Type B pancreatic cell (in vitro differentiated cells): ENCODE measurements at regions not wholly inside any gene's neighbourhood (a gene's known extent, or its start where the extent isn't known, plus 50 kb on each side); places are given as distances from the start of the nearest gene placed in this dataset.

Experiments used
- DNase-seq: peaks from one replicate; pipeline ENCODE4 v3.0.0; 2021; ENCODE audit warnings: mixed read lengths; ENCODE audit not compliant: unreplicated experiment; ENCODE audit errors: extremely low spot score
- H3K27ac Mint-ChIP-seq: 2 replicates; pipeline ENCODE4 v1.8.0; 2021; ENCODE audit warnings: mild to moderate bottlenecking, mixed read lengths
- H3K27me3 Mint-ChIP-seq: 2 replicates; pipeline ENCODE4 v1.8.0; 2021; ENCODE audit warnings: mixed read lengths
- H3K36me3 Mint-ChIP-seq: 2 replicates; pipeline ENCODE4 v1.8.0; 2021; ENCODE audit warnings: mixed read lengths
- H3K4me1 Mint-ChIP-seq: one replicate; pipeline ENCODE4 v1.8.0; 2021; ENCODE audit warnings: mixed read lengths; ENCODE audit not compliant: unreplicated experiment
- H3K4me3 Mint-ChIP-seq: 2 replicates; pipeline ENCODE4 v1.8.0; 2021; ENCODE audit warnings: mild to moderate bottlenecking, mixed read lengths
- H3K9me3 Mint-ChIP-seq: 2 replicates; pipeline ENCODE4 v1.8.0; 2021; ENCODE audit warnings: mixed read lengths
- CTCF ChIP-seq: fragments of 200-600 bp; sonication (generic); conservative IDR thresholded peaks from 2 replicates; pipeline ENCODE4 v1.5.0; 2021; ENCODE audit warnings: antibody characterized with exemption, mild to moderate bottlenecking

- Mint-ChIP-seq H3K4me1 (peaks cover 7% of the 10 kb centered on the region), H3K4me3 (no peak overlapping the region), H3K27me3 (no peaks in the 10 kb centered on the region), H3K36me3 (no peaks in the 10 kb centered on the region), H3K9me3 (peaks cover 5% of the 10 kb centered on the region), H3K27ac (no peak overlapping the region)
- no peak for TF ChIP-seq CTCF
- no peak for DNase-seq
Observed at GRCh38 chr5:28544501-28544900, 1506.1 kb upstream of the CDH9 start.

- H3K4me3 Mint-ChIP-seq = no peak overlapping the region
- H3K36me3 Mint-ChIP-seq = no peaks in the 10 kb centered on the region
- peaks cover 5% of the 10 kb centered on the region for H3K9me3 Mint-ChIP-seq
- no peak for TF ChIP-seq CTCF
- no peaks in the 10 kb centered on the region for H3K27me3 Mint-ChIP-seq
- no peak for DNase-seq
- peaks cover 7% of the 10 kb centered on the region for H3K4me1 Mint-ChIP-seq
- H3K27ac Mint-ChIP-seq = no peak overlapping the region
Observed at GRCh38 chr5:28543473-28544098, 1505.2 kb upstream of the CDH9 start.

GRCh38 chr5:28542987-28543386 is 1504.6 kb upstream of the CDH9 start:
- H3K27me3 Mint-ChIP-seq = no peaks in the 10 kb centered on the region
- peaks cover 5% of the 10 kb centered on the region for H3K9me3 Mint-ChIP-seq
- DNase-seq = no peak
- peaks cover 7% of the 10 kb centered on the region for H3K4me1 Mint-ChIP-seq
- no peak overlapping the region for H3K4me3 Mint-ChIP-seq
- no peak for TF ChIP-seq CTCF
- H3K36me3 Mint-ChIP-seq = no peaks in the 10 kb centered on the region
- H3K27ac Mint-ChIP-seq = no peak overlapping the region

- Mint-ChIP-seq H3K36me3 (peaks cover 6% of the 10 kb centered on the region), H3K9me3 (peaks cover 3% of the 10 kb centered on the region), H3K27me3 (no peaks in the 10 kb centered on the region), H3K27ac (no peak overlapping the region), H3K4me1 (peaks cover 10% of the 10 kb centered on the region), H3K4me3 (no peak overlapping the region)
- no peak for DNase-seq
- TF ChIP-seq CTCF = no peak
Observed at GRCh38 chr5:28523888-28524635, 1485.7 kb upstream of the CDH9 start.

GRCh38 chr5:28523416-28523815 is 1485.0 kb upstream of the CDH9 start:
- Mint-ChIP-seq H3K9me3 (peaks cover 3% of the 10 kb centered on the region), H3K27ac (no peak overlapping the region), H3K4me1 (peaks cover 10% of the 10 kb centered on the region), H3K4me3 (no peak overlapping the region), H3K27me3 (no peaks in the 10 kb centered on the region), H3K36me3 (peaks cover 6% of the 10 kb centered on the region)
- no peak for TF ChIP-seq CTCF
- DNase-seq = no peak
